GM18909 (cell line): ENCODE measurements at regions not wholly inside any gene's neighbourhood (a gene's known extent, or its start where the extent isn't known, plus 50 kb on each side); places are given as distances from the start of the nearest gene placed in this dataset.

Source experiments
- ATAC-seq: cut with Tn5 transposase; IDR thresholded peaks from one replicate; pipeline ENCODE4 v1.9.1; 2021; ENCODE audit warnings: mild to moderate bottlenecking; ENCODE audit not compliant: unreplicated experiment, poor library complexity

DNA sequence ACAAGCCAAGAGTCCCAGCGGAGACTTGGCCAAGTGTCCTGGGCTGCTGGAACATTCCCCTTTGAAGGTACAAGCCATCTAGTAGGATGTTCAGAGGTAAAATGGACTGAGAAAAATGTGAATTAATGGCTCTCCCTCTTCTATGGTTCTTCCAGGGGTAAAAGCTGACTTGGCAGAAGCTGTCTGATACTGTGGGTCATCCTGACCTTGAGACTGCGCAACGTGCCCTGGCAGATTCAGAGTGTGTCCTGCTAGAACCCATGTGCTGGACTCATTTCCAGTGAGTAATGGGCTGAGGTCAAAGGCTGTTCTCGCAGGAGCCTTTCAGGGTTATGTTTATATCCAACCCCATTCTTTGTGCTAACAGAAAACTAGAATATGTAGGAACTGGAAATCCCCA, 423.0 kb upstream of the CD180 start:
- ATAC-seq, result no peak

DNA sequence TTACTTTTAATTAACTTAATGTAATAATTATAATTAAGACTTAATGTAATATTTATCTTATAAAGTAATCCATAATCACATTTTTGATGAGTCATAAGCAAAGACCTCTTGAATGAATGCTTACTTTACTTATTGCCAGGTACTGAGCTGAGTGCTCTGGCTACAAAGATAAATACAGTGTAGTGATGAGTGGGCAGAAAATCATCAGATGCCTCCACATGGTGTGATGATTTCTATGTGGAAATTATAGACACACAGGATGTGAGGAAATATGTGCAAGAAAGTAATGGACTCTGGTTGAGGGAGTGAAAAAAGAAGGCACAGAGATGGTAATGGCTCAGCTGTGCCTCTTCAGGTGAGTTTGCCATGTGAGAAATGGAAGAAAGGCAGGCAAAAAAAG, 422.6 kb upstream of the CD180 start:
- no peak for ATAC-seq

DNA sequence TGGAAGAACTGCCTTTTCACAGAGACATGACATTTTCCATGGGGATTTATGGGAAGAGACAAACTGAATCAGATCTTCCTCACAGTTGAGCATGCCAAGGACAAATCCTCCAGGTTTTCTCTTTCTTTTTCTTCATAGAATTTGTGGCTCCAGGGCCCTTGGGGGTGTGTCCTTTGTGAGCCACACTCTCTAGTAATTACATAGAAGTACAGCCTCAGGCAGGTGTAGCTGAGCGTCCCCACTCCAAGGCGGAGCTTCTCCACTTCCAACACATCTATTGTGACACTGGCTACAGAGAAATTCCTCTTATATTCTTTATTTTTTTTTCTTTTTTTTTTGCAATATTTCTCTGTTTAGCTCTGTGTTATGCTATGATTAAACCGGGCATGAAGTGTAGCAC, 420.5 kb upstream of the CD180 start:
- ATAC-seq, result no peak

DNA sequence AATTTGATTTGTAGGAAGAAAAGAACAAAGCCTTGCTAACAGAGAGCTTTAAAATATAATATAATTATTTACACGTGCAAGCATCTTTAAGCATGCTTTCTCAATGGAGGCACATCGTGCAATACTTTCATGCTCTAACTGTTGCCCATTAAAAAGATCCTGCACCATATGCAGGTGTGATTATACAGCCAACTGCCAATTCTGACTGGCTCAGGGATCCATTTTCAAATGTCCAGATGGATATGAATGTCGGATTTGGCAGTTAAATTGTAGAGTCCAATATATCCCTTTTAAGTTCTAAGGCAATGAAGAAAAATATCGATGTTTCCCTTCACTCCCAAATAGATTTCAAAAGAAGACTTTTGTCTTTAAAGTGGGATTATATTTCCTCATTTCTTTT, 416.4 kb upstream of the CD180 start:
- ATAC-seq, result no peak

DNA sequence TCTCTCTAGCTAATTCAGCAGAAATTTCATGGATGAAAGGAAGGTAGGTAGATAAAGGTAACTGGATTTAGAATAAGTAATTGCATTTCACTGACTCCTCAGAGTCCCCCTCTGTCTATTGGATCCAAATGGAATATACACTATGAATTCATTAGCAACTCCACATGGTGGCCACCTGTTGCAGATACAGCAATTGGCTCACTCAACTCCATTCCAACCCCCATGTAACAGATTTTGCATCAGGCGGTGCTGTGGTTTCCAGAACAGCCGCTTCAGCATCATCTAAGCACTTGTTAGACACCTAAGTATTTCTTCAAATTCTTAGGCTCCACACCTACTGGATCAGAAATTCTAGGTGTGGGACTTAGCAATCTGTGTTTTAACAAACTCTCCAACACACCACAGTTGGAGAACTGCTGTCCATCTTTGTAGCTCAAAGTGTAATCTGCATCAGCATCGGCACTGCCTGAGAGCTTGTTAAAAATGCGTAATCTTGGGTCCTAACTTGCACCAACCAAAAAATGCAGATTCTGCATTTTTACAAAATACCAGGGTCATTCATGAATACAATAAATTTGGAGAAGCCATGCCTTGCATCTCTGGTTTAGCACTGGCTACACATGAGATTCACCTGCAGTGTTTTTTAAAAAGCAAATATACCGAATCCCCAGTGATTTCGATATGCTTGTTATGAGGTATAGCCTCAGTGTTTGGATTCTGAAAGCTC, 413.8 kb upstream of the CD180 start:
- ATAC-seq, result no peak

DNA sequence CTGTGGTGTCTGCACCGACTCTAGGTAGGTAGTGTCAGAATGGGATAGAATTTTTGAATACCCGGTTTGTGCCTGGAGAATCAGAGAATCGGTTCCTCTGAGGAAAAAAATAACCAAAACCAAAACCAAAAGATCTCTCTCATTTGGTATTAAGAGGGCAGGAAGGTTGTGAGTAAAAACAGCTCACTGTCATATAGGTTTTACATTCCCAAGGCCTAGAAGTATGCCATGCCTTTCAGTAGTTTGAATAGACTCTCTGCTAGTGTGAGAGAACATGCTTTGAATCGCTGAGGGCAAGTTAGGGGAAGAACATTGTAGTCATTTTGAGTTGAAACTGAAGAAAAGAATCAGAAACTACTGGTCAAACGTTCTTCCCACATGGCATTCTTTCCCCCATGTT, 411.4 kb upstream of the CD180 start:
- no peak for ATAC-seq

DNA sequence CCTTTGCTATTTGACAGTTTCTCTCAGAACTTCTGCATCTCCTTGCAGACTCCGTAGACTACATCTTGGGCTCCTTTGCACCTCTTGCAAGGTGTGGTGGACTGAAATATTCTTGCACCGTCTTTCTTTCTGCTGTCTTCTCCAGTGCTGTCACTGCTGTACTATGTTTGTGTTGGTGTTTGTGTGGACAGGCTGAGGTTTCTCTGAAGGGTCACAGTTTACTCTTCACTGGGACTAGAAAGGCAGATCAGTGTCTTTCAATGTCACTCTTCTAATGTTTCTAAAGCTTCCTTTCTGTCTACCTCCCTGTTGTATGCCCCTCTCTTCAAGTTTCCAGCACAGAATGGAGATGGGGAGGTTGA, 410.0 kb upstream of the CD180 start:
- ATAC-seq, result no peak

DNA sequence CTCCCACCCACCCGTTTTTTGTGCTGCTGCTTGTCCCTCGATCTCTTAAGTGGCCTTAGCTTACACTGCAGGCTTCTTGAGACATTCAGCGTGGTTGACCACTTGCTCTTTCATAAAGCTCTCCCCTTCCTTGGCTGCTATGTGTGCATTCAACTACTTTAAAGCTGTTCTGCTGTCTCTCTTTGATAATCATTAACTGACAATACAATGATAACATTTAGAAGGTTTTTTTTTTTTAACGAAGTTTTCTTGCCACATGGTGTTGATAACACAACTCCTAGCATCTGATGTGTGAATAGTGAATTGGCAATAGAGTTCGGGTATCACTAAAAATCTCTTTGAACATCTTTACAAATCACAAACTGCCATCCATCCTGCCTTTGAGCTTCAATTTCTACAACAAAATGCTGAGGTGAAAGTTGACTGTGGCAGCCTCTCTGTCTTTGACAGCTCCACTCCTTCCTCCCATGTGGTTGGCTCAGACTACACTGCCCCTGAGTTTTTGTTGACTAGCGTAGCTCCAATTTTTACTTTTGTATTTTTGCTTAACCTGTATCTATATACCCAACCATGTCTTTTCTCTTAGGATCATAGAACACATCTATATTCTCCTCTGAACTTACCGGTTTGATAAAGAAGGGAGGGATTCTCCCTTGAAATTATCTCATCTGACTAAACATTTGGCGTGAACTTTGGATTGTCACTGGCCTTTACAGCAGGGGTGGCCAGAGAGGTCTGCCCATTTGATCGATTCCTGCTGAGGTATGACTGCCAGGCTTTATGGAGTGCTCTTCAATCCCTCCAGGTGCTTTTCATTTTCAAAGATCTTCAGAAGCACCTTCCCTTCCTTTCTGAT, 409.4 kb upstream of the CD180 start:
- no peak for ATAC-seq

DNA sequence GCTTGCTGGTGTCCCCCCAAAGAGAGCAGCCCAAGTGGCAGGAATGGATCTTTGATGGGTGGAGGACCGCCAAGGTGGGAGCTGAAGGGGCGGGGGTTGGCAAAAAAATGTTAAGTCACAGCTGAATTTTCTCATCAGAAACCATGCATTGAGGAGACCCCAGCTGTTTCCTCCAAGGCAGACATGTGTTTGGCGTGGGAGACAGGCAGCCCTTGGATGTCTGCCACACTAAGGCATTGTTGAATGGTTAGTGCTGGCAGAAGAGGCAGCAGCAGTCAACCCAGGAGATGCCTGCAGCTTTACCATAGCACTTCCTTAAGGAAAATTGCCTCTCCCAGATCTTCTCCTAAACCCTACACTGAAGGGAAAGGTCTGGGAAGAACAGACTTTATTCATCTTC, 394.9 kb upstream of the CD180 start:
- no peak for ATAC-seq

DNA sequence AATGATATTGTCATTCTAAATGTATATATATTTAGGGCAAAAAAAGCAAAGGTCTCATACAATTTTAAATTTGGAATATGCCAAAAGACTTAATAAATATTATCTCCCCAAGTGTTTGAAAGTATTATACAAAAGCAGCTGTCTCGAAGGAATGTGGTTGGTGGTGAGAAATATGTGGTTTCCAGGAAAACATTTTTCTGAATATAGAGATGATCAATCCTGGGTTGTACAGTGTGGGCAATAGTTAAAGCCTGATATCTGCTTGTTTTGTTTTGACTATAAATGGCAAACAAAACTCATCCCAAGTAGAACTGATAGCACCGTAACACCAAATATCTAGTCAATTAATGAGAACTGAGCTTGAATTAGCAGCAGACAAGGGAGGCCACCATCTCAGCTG, 391.8 kb upstream of the CD180 start:
- ATAC-seq, result no peak

DNA sequence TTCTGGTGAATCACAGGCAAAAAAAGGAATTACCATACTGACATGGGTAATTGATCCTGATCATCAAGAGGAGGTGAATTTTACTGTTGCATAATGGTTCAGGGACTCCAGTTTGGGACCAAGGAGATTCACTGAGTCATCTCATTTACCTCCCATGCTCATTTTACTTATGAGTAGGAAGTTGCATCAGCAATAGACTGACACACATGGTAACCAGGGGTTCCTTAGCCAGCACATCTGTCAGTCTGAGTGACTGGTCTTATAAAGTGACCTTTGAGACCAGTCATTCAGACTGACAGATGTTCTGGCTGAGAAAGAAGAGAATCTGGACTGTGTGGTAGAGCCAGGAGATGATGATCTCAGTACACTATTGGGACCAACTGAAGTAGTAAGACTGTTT, 384.6 kb upstream of the CD180 start:
- ATAC-seq, result no peak

DNA sequence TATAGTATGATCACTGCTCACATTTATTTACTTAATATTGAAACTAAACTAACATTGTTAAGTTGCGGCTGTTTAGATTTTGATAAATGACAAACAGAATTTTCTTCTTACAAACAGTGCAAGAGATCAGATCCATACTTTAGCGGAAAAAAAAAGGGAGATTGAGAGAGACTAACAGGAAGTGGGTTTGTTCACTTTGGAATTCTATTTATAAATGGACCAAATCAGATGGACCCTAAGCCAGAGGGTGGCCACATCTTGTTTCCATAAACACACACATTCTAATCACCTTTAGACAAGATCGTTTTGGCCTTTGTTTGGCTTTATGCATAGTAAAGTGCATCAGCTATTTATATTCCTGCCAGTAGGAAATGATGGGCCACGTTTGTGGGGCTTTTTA, 381.4 kb upstream of the CD180 start:
- ATAC-seq, result no peak

DNA sequence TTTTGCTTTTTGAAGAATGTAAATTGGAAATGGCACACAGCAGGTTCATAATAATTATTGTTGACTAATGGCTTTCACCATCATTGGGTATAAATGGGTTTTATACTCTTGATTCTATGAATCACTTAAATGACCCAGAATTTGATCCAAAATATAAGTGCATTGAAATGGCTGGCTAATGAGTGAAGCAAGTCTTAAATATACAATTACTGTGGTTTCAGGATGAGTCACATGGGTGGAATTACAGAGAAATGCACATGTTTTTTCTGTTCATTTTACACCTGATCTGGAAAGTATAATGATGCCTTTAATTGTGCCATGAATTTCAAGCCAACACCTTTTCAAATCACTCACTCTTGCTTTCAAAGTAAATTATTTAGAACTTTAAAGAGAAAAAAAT, 380.8 kb upstream of the CD180 start:
- no peak for ATAC-seq

DNA sequence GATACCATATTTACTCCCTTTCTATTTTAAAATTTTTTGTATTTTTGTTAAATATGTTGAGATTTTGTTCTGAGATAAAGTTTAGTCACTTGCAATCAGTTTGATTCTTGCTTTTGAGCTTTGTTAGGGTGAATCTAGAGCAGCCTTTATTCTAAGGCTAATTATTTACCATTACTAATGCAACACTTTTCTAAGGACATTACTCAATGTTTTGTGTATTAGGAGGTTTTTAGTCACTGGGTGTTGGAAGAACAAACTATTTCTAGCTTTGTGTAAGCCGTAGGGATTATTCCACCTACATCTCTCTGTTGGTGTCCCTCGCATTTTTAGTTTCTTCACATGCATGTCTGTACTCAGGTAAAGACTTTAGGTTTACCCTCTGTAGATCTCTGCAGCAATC, 379.5 kb upstream of the CD180 start:
- no peak for ATAC-seq

DNA sequence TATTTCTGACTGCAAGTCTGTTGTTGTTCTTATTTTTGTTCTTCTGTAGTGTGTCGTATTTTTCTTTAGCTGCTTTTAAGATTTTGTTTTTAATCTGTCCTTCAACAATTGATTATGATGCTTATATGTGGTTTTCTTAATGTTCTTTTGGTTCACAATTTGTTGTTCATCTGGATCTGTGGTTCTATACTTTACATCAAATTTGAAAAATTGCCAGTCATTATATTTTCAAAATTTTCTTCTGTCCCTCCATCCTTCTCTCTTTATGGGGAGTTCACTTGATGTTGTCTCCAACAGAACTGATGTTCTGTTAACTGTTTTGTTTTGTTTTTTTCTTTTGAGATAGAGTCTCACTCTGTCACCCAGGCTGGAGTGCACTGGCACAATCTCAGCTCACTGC, 378.5 kb upstream of the CD180 start:
- no peak for ATAC-seq

DNA sequence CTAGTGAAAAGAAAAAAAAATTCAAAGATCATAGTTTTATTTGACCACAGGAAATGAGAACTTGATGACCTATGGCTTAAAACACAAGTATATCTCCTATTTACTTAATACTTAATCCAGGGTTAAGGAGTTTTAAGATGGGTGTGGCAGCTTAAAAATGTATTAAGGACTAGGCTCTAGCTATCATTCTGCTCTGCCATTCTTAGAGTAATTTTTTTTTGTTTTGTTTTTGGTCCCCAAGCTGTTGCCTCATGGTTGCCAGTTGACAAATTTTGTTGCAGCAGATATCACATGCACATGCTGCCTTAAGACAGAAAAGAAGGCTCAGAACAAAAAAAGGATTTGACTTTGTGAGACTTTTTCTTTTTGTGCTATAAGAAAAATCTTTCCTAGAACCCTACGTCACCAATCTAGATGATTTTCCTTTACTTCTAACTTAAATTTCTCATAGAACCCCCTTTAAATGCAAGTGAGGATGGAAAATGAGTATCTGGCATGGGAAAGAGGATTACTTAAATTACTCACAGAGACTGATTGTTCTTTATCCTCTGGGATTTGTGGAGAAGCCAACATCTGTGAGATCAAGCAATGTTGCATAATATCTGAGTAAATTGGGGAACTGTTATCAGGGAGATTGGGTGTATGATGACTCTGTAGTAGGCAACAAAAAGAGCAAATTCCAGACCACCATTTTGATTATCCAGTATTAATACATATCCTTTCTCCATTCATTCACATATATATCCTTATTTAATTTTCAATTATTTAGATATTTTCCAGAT, 364.7 kb upstream of the CD180 start:
- no peak for ATAC-seq

DNA sequence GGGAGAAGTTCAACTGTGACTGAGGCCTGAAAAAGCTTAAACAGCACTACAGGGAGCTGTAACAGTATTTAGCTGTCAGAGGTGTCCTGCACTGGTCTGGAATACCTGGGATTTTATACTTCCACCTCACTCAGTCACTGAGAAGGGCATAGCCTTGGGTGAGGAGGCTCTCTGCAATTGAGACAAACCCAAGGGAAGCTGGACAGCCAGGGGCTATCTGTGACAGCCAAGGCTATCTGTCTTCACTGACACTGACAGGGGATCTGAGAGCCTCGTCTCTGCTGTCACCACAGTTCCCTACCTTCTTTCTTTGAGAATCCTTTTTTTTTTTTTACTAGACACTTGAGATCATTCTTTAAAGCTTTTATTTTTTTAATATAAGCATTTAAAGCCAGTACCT, 356.2 kb upstream of the CD180 start:
- ATAC-seq, result no peak

DNA sequence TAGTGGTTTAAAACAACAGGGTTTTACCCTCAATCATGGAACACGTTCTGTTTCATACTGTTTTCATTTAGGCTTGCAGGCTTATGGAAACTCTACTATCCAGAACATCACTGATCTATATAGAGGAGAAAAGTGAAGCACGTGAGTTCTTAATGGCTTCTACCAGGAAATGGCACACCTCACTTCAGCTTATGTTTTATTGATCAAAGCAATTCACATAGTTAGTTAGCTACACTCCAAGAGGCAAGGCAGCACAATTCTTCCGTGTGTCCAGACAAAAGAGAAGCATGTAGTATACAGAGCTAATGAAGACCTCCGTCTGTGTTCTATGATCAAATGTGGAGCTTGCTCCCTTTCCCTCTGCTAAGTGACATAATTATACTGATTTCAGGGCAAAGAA, 353.3 kb upstream of the CD180 start:
- ATAC-seq, result no peak

DNA sequence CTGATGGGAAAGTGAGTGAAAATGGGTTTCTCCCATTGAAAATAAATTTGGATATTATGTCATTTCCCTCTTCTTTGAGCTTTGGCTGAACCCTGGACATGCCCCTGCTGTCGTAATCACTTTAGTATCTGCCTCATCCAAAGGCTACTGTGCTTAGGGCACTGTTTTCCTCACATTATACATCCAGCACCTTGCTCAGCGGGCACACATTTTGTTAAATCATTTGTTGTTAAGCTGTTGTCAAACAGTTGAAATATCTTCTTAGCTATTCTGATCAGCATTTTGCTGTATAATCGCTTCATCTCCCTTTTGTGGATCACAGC, 352.7 kb upstream of the CD180 start:
- no peak for ATAC-seq

DNA sequence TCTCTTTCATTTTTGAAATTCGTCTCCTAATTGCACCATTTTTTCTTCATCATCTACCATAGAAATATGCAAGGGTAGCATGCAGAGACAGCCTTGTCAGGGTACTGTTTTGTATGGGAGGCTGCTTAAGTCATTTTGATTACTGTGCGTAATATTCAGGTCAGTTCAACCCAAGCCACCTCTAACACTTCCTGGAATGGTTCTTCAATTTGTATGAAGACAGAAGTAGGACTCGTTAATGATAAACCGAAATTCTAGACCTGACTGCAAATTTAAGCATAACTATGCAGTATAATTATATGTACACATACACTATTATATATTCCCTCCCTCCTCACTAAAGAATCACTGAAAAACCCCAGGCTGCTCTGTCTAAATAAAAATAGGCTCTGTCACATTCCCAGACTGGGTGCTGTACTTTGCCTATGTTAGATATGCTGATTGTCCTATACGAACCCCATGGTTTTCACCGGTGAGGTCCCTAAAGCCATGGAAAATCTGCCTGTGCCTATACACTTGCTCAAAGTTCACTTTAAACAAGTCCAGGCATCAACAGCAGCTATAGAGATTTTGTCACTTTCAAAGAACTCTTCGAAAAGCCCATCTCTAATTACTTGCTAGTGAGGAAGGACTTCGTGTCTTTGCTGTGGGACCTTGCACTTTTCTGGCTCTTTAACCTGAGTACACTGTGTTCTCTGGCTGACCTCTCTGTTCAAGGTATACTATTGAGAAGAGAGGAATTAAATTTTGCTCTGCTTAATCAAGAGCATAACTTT, 352.1 kb upstream of the CD180 start:
- ATAC-seq, result no peak

DNA sequence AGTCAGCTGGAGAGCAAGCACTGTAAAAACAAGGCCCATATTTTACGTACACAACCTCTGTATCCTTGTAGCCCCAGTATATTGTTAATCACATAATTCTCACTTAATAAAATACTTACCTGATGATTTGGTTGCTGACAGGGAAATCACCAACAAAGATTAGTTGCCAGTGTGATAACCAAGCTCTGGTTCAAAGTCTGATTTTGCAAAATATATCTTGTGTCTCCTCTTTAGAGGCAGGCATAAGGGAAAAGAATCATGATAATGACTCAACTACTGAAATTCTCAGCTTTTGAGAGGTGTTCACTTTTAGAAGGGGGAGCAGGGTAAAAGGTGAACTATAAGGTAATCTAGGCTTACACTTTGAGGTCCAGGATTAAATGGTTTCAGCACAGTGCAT, 351.1 kb upstream of the CD180 start:
- ATAC-seq, result no peak
